ENCODE measurements at regions not wholly inside any gene's neighbourhood (a gene's known extent, or its start where the extent isn't known, plus 50 kb on each side); places are given as distances from the start of the nearest gene placed in this dataset.
"Not testable (repeated sequence)": the region's sequence is repeated elsewhere in the genome, so short reads cannot be mapped to it uniquely, and the experiment has no call there.

DNA sequence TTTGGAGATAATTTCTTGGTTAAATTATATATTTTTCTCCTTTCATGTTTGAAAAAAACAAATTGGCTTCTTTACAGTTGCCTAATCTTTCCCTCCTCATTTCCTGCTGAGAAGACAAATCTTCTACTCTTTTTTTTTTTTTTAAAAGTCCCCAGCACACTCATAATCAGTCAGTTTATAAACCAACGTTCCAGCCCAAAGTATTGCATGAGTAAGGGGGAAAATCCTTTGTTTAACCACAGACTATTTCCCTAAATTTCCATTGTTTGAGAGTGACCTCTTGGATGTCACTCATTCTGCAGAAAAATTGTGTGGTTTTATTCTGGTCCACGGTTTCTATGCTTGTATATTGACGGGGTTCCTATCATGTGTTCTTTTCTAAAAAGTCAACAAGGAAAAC is 55.1 kb upstream of the TLR4 start:
- in situ Hi-C loops (cut with MboI; ENCODE audit: low pct_unique_long_range_greater_than_20kb, low sequenced_read_pairs), result no loop called here

DNA sequence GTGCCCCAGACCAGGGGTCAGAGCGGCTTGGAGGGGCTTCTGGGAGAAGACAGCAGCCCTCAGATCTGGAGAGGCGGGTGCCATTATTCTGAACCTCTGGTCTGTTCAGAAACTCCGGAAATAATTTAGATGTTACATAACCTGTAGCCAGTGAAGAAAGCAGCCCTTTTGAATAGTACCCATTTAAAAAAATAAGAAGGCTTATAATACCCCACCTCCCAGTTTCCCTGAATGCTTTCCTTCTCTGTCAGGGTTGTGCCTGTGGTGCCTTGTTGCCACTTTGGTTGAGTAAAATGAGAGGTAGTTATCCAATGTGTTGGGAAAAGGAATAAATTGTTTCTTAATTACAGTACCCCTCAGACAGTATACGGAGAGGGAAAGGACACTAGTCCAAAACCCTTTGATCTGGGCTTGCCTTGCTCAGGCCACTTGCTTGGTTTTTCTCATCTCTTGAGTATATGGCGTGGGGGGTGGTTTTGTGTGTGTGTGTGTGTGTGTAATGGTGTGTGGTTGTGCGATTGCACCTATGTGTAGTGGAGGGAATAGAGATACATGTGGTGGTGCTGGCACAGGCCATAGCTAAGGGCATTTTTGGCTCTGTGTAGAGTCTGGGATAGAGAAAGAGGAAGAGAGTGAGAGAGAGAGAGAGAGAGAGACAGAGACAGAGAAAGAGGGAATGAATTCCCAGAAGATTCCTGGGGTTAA is 59.1 kb upstream of the TLR4 start:
- DNase-seq, result no peak

More for the DNA sequence above, 55.1 kb upstream of the TLR4 start:
- DNase-seq, result no peak

DNA sequence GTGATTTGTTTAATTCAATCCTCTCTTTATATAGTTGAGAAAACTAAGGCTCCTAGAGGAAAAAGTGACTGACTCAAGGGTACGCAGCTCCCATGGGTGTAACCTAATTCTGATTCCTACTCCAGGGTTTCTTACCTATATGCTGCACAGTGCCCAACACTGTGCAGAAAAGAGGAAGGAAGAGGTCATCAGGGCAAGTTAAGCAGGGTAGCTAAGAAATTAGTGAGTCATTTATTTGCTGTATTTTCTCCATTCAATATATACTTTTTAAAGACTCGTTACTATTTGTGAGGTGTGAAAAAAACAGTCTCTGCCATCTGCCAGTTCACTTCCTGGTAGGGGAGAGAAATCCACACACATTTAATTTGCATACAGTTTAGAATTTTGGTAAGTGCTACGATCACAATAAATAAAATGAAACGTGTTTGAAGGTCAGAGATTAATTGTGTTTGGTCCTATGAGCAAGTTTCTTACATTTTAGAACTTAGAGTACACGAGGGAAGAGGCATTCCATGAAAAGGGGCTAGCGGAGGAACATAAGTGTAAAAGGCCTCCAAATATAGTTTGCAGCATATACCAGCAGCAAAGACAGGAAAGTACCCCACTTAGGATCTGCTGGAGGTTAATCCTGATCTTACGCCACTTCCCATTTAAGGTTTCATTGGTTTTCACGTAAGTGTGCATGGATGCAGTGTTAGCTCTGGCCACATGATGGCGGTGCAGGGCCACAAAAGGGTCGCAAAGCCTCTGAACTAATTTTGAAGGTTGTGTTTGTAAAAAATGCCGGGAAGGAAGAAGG is 59.9 kb upstream of the TLR4 start:
- peak; percentile 88 for DNase-seq
- in situ Hi-C loops (cut with MboI; ENCODE audit: low pct_unique_long_range_greater_than_20kb, low sequenced_read_pairs), result no loop called here

More for the DNA sequence above, 59.1 kb upstream of the TLR4 start:
- in situ Hi-C loops (cut with MboI; ENCODE audit: low pct_unique_long_range_greater_than_20kb, low sequenced_read_pairs), result no loop called here

DNA sequence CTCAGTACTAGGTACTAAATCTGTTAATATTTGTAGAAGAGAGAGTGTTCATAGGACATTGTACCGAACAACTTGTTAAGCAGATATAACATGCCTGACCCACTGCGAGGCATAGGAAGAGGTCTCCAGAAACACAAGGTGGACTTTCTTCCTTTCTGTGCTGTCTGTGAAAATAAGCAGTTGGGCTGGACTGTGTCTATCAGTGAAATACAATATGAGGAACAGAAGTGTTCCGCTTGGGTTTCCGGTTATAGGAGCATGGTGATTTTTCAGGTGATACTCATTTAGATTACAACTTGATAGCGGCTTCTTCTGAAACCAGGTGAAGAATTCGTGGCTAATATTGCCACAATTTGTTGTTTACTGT is 60.9 kb upstream of the TLR4 start:
- in situ Hi-C loops (cut with MboI; ENCODE audit: low pct_unique_long_range_greater_than_20kb, low sequenced_read_pairs), result no loop called here
- DNase-seq, result peak; percentile 28

DNA sequence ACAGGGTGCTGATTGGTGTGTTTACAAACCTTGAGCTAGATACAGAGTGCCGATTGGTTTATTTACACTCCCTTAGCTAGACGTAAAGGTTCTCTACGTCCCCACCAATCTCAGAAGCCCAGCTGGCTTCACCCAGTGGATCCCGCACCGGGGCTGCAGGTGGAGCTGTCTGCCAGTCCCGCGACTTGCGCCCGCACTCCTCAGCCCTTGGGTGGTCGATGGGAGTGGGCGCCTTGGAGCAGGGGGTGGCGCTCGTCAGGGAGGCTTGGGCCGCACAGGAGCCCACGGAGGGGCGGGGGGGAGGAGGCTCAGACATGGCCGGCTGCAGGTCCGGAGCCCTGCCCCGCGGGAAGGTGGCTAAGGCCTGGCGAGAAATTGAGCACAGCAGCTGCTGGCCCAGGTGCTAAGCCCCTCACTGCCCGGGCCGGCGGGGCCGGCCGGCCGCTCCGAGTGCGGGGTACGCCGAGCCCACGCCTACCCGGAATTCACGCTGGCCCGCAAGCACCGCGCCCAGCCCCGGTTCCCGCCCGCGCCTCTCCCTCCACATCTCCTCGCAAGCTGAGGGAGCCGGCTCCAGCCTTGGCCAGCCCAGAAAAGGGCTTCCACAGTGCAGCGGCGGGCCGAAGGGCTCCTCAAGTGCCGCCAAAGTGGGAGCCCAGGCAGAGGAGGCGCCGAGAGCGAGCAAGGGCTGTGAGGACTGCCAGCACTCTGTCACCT is 61.5 kb upstream of the TLR4 start:
- in situ Hi-C loops (cut with MboI; ENCODE audit: low pct_unique_long_range_greater_than_20kb, low sequenced_read_pairs); DNase-seq: not testable (repeated sequence)

DNA sequence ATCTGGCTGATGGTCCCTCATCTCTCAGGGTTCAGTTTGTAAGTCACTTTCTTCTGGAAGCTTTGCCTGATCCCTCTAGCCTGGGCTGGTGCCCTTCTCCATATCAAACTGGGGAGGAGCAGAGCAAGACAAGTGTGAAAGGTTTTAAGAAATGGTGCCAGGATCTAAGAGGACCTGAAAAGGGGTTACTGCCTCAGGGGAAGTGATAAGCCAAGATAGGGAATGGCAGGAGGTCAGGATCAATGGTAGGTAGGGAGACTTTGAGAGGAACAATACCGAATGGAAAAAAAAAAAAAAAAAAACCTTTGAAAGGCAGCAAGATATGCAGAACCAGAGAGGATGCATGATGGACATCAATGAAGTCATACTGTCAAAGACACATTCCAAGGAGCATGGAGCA is 67.5 kb upstream of the TLR4 start:
- in situ Hi-C loops (cut with MboI; ENCODE audit: low pct_unique_long_range_greater_than_20kb, low sequenced_read_pairs), result no loop called here
- no peak for DNase-seq

DNA sequence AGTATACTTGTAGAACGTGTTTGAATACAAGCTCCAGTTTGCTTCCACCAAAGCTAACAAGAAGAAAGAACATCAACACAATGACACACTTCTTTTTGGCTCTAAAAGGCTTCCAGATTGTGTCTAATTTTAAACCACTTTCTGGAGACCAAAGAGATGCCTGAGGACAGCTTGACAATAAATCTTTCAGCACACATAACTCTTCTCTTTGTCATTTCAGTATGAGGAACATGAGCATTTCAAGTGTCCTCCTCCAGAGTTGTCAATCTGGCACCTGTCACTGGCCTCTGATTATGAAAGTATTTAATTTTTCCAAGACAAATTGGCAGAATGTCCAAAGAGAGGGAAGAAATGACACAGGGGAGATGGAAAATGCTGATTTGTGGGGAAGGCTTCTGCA is 79.0 kb upstream of the TLR4 start:
- in situ Hi-C loops (cut with MboI; ENCODE audit: low pct_unique_long_range_greater_than_20kb, low sequenced_read_pairs), result no loop called here
- DNase-seq, result no peak

DNA sequence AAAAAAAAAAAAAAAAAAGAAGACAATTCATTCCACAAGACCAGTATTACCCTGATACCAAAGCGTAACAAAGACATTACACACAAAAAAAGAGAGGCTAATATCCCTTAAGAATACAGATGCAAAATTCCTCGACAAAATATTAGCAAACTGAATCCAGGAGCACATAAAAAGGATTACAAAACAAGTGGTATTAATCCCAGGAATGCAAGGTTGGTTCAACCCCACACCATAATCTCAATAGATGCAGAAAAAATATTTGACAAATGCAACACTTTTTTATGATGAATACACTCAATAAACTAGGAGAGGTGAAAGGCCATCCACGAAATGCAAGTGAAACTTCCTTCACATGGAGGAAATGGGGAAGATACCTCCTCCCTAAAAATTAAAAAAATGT is 80.1 kb upstream of the TLR4 start:
- no peak for DNase-seq
- in situ Hi-C loops (cut with MboI; ENCODE audit: low pct_unique_long_range_greater_than_20kb, low sequenced_read_pairs), result no loop called here

DNA sequence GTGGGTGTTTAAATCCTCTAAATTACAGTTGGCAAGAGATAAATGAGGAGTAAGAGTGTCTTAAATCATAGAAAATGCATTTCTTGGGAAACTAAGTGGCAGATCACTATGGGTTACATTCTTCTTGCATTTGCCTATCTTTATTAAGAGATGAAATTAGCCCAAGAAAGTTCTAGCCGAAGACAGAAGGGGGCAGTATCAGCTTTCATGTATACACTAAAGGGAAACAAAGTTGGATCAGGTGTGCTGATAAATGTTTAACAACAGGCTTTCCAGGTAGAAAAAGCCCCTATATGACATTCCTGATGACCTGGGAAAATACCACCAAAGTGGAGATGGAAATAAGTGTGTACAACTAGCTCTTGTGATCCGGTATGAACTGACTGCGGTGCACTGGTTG is 81.9 kb upstream of the TLR4 start:
- DNase-seq, result no peak
- in situ Hi-C loops (cut with MboI; ENCODE audit: low pct_unique_long_range_greater_than_20kb, low sequenced_read_pairs), result no loop called here

DNA sequence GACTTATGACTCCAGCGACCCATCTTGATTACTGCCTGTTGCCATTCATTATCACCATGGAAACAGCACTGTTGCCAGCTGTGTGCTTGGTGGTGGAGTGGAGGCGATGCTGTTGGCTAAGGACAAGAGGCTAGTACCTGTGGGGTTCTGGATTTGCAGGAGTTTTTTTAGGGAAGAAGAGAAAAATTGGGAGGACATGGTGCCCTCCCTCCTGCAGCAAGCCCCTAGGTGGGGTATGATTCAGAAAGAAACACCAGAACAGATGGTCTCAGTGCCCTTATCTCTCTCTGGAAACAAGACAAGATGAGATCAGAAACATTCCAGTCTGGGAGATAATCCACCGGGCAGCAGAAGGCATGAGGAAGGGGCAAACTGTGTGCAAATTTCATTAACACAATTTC is 87.8 kb upstream of the TLR4 start:
- DNase-seq, result no peak
- in situ Hi-C loops (cut with MboI; ENCODE audit: low pct_unique_long_range_greater_than_20kb, low sequenced_read_pairs), result no loop called here

DNA sequence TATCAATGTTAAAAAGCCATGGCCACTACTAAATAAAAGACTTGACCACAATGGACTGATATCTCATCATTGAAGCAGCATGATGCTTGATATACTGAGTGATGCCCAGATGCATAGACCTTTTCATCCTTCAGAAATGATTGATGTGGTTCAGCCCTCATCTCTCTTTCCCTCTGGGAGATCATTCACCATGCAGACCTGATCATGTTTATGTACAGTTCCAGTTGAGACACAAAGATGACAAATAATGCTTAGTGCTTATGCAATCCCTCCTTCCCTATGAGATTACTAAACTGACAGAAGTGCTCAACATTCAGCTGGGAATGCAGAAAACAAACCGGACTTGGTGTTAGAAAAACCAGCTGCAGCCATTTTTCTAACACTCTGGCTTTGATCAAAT is 91.9 kb upstream of the TLR4 start:
- no peak for DNase-seq
- in situ Hi-C loops (cut with MboI; ENCODE audit: low pct_unique_long_range_greater_than_20kb, low sequenced_read_pairs), result no loop called here

DNA sequence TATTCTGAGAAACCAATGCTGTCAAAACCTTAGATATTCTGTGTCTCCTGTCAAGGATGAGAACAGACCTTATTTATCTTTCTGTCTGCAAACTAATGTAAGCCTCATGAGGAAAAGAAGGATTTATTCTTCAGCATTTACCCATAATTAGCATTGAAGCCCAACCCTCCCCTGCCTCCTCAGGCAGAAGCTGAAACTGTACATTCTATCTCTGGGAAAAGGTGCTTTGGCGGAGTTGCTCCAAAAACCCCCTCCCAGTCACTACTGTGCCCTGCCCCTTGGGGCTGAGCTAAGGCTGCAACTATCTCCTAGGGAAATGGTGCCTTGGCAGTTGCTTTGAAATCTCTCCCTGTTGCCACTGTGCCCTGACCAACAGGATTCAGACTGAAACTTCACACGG is 106.2 kb upstream of the TLR4 start:
- in situ Hi-C loops (cut with MboI; ENCODE audit: low pct_unique_long_range_greater_than_20kb, low sequenced_read_pairs), result no loop called here
- DNase-seq, result no peak

DNA sequence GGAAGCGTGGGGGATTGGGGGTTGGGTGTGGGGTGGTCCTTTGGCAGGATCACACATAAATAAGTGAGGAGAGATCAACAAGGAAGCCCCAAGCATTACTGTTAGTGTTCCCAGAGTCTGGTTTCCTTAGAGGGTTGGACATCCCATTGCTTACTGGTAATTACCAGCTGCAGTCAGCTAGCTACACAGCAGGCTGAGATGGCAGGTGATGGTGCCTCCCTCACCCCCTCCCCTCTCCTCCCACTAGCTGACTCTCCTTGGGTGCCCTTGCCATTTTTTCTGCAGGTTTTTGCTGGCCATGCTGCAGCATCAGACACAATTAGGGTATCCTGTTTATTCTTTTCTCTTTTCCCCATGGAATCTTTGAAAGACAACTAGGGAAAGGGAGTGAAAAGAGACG is 107.5 kb upstream of the TLR4 start:
- in situ Hi-C loops (cut with MboI; ENCODE audit: low pct_unique_long_range_greater_than_20kb, low sequenced_read_pairs), result no loop called here
- no peak for DNase-seq

DNA sequence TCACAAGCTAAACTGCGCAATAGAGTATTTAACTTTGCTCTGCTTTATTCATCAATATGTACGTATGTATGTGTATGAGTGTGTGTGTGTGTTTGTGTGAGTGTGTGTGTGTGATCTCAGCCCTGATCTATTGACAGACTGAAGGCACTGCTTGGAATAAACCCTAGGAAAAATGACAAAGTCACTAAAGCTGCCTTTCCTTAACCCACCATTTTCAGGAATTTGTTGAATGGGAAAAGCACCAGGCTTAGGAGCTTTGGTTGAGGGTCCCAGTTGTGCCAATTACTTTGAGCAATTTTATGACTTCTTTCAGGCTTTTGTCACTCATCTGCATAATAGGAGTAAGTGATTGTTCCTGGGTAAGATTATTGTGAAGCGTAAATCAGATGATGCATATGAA is 108.6 kb upstream of the TLR4 start:
- in situ Hi-C loops (cut with MboI; ENCODE audit: low pct_unique_long_range_greater_than_20kb, low sequenced_read_pairs), result no loop called here
- no peak for DNase-seq

DNA sequence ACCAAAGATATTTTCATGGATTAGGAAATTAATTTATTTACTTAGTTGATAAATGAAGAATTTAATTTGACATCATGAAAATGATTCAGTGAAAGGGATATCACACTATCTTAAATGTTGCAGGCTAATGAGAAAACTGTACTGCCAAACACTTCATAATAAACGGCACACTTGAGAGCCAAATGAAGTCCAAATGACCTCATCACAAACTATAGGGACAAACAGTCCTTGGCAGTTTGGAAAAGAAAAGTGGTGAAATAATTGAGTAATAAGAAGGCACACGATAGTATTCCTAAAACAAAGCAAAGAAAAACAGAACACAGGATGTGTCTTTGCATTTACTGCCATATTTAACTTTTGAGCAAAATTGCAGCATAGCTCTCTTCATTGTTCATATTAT is 116.9 kb upstream of the TLR4 start:
- in situ Hi-C loops (cut with MboI; ENCODE audit: low pct_unique_long_range_greater_than_20kb, low sequenced_read_pairs), result no loop called here
- no peak for DNase-seq

DNA sequence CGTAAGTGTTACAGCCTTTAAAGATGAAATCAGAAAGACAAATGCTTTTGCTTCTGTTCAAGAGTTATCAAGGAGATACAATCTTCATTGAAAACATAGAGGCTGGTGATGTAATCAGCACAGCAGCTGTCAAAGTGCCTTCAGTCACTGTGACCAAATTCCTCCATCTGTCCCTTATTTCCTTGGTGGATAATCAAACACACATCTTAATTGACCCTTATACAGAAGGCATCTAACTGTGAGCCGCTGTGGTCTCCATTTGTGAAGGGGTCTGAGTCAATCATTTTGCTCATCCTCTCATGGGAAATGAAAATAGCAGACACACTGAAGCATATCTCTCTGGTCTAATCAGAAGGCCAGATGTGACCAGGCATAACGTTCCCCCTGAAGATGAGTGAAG is 130.1 kb upstream of the TLR4 start:
- in situ Hi-C loops (cut with MboI; ENCODE audit: low pct_unique_long_range_greater_than_20kb, low sequenced_read_pairs), result no loop called here
- no peak for DNase-seq

DNA sequence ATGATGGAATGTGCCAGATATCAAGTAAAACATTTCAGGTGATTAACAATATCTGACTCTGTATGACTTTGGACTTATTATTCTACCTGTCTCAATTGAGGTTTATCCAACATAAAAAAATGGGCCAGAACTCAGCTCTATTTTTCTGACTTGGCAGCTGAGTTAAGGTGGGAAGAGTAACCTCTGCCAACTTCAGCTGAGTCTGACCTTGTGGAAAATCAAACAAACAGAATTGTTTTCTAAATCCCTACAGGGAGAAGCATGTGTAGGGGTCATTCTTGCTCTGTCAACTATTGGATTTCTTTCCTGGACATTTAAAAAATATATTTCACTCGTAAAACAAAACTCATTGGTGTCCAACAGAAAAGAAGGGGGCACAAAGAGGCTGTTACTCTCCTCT is 139.4 kb upstream of the TLR4 start:
- DNase-seq, result no peak
- in situ Hi-C loops (cut with MboI; ENCODE audit: low pct_unique_long_range_greater_than_20kb, low sequenced_read_pairs), result no loop called here

DNA sequence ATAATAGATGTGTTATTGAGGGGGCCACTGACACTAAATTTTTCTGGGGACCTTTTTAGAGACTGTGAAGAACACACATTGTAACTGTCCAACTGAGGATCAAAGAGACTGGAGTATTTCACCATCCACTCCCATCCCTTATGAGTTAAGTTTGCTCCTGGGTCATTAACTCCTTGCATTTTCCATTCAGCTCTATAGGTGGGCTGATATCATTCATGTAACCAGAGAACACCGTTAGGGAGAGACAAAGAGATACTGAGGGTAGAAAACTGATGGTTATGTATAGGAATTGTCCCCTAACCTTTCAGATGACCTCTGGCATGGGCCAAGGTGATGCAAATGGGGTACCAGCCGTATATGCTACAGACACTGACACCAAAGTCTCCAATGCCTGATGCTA is 142.4 kb upstream of the TLR4 start:
- DNase-seq, result no peak
- in situ Hi-C loops (cut with MboI; ENCODE audit: low pct_unique_long_range_greater_than_20kb, low sequenced_read_pairs), result no loop called here

DNA sequence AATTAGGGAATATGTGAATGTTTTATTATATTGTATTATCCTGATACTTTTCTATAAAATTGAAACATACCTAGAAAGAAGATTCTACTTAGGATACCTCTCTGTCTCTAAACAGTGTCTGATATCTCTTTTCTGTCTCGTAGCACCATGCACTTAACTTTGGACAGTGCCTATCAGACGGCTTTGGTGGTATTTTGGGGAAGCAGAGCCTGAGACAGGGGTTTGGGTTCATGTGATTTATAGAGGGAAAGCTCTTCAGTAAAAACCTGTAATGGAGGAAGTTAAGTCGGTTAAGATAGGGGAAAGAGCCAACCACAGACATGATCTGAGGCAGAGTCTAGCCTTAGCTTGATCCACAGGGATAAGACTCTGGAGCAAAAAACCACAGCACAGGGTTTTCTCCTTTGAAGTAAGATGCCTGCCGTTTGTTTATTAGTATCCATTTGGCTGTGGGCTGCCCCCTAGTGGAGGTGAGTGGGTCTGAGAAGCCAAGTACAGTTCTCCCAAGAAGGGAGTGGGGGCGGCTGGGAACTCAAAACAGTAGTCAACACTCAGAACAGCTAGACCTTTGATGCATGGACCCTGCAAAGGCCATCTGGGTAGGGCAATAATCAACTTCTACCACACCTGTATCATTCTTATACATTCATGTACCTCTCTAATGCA is 141.2 kb upstream of the ASTN2 start:
- peak; percentile 61 for DNase-seq
- in situ Hi-C loops (cut with MboI; ENCODE audit: low pct_unique_long_range_greater_than_20kb, low sequenced_read_pairs), result no loop called here

DNA sequence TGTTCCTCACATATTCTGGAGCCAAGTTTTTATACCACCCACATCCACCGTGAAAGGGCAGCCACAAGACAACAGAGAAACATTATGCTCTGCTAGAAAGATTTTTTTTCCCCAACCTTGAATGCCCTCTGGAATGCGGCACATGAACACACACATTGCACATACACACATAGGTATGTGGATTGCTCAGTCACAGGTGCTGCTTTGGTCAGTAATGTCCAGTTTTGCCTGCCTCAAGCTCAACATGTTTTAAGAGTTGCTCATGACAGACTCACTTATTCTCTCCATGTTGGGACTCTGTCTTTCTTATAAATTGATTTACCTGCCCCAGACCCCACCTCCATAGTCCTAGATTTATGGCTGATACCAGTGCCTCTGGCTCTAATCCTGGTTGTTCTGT is 138.0 kb upstream of the ASTN2 start:
- in situ Hi-C loops (cut with MboI; ENCODE audit: low pct_unique_long_range_greater_than_20kb, low sequenced_read_pairs), result no loop called here
- no peak for DNase-seq
